HG02840 (cell line): ENCODE measurements at regions not wholly inside any gene's neighbourhood (a gene's known extent, or its start where the extent isn't known, plus 50 kb on each side); places are given as distances from the start of the nearest gene placed in this dataset.
A peak's percentile ranks its signal among the peaks of the same experiment; 100 is the strongest.

Experiments
- ATAC-seq: cut with Tn5 transposase; IDR thresholded peaks from one replicate; pipeline ENCODE4 v1.9.1; 2021; ENCODE audit warnings: mild to moderate bottlenecking, moderate library complexity, moderate number of reproducible peaks; ENCODE audit not compliant: unreplicated experiment, low FRiP score

GRCh38 chr2:12363138-12363537 lies 353.6 kb upstream of the TRIB2 start:
- ATAC-seq: no peak

DNA sequence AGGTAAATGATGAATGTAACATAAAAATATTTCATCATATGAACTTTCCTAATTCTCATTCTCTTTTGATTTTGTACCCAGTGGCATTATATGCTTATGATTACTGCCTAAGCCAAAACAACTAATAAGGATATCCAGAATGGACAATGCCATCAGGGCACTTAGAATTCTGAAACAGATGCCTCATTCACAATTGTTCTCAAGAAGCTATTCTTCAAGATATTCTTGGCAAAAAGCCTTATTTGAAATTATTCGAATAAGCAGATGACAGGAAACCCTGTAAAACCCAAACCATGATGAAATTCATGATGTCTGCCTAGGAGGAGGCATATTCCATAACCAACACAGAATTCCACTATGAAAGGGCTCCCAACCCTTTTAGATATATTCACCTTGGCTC lies 353.2 kb upstream of the TRIB2 start:
- ATAC-seq: no peak

GRCh38 chr2:12369566-12369965 lies 347.2 kb upstream of the TRIB2 start:
- ATAC-seq: no peak

DNA sequence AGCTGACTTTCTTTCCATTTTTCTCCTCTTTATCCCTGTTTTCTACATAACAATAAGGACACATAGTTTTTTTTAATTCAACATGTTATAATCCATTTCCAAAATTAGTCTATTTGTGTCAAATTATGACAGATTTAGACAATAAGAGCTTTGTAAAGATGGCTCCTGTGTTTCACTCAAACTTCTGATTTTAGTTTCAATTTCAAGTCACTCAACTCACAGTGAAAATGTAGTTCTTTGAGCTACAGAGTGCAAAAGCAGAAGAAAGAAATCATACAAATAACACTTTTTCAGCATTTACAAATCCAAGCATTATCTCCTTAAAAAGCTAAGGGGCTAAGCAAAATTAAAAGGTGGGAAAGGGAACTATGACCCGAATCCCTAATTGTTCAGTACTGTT lies 340.7 kb upstream of the TRIB2 start:
- no peak for ATAC-seq

- no peak for ATAC-seq
Measured at GRCh38 chr2:12379143-12379542, 337.6 kb upstream of the TRIB2 start.

DNA sequence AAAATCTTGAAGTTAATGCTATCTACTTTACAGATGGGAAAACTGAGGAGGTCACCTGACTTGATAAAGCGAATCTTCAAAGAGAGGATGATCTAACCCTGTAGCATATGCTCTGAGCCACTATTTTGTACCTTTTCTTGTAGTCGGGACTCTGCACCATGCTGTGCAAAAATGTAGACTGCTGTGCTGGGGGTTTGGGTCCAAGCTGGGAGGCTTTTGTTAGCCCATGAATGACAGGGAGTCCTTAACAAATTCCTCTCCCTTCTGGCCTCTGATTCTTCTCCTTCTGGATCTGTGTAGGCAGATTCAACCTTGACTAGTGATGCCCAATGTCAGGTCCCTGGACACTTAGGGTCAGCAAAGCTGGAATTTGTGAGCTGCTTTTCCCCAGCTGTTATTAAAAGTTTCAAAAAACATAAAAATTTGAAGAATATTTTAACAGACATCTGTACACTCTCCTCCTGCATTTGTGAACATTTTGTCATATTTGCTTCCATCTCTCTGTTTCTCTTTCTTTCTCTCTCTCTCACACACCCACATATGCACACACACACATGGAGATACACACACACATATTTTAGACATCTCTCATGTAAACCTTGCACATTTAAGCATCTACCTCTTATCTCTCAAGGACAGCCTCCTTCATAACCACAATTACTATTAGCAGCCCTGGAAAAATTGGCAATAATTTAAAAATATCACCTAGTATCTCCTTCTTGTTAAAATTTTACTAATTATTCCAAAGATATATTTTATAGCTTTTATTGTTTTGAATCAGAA lies 335.0 kb upstream of the TRIB2 start:
- ATAC-seq: no peak

- no peak for ATAC-seq
Measured at GRCh38 chr2:12382366-12382765, 334.4 kb upstream of the TRIB2 start.

DNA sequence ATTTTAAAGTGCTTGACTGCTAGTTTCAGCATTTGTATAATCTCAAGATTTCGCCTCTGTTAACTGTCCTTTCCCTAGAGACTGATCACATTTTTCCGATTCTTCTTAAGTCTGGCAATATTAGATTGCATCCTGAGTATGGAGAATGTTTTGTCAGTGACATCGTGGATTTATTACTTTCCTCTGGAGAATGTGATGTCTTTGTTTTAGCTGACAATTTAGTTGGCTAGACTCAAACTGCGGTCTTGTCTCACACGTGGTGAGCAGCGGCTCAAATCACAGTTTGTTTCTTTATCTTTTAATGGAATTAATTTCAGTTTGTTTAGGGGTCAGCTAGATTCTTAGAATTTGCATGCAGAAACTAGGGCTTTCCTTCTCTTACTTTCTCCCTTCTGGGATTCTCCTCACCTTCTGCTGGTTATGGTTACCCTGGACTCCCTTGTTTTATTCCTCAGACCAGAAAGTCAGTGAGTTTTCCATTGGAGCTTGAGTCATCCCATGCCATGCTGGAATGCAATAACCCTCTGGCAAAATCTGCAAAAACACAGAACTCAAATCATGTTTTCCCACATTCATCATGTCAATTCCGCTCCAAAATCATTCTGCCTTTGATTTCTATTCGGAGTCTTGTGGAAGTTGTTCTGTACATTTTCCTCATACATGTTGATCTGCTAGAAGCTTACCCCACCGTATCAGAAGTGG lies 327.2 kb upstream of the TRIB2 start:
- no peak for ATAC-seq

DNA sequence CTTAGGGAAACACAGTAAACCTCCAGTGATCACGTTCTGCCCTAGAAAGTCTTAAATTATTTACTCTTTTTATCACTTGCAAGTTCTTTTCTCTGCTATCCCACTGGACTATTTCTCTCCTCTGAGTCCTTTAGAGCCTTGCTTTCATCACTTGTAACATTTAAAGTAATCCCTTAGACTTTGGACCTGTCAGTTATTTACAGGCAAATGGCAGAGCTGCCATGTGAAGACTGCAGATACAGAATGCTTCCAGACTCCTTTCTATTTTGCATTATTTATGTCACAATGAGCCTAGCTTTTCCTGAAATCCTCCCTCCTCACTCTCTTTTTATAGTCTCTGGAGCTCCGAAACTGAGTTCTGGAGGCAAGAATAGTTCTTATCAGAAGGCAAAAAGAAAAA lies 325.6 kb upstream of the TRIB2 start:
- ATAC-seq: no peak

GRCh38 chr2:12396699-12397098 lies 320.0 kb upstream of the TRIB2 start:
- no peak for ATAC-seq

GRCh38 chr2:12397854-12398253 lies 318.9 kb upstream of the TRIB2 start:
- ATAC-seq: no peak

- no peak for ATAC-seq
Measured at GRCh38 chr2:12399240-12399639, 317.5 kb upstream of the TRIB2 start.

- no peak for ATAC-seq
Measured at GRCh38 chr2:12400543-12400942, 316.2 kb upstream of the TRIB2 start.

DNA sequence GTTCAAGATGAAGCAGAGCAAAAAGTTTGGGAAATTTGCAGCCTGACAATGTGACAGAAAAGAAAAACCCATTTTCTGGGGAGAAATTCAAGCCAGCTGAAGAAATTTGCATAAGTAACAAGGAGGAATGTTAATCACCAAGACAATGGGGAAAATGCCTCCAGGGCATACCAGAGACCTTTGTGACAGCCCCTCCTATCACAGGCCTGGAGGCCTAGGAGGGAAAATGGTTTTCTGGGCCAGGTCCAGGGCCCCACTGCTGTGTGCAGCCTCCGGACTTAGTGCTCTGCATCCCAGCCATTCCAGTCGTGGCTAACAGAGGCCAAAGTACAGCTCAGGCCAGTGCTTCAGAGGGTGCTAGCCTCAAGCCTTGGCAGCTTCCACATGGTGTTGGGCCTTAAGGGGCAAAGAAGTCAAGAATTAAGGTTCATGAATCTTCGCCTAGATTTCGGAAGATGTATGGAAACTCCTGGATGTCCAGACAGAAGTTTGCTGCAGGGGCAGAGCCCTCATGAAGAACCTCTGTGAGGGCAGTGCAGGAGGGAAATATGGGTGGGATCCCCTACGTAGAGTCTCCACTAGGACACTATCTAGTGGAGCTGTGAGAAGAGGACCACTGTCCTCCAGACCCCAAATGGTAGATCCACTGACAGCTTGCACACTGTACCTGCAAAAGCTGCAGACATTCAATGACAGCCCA lies 314.1 kb upstream of the TRIB2 start:
- no peak for ATAC-seq

DNA sequence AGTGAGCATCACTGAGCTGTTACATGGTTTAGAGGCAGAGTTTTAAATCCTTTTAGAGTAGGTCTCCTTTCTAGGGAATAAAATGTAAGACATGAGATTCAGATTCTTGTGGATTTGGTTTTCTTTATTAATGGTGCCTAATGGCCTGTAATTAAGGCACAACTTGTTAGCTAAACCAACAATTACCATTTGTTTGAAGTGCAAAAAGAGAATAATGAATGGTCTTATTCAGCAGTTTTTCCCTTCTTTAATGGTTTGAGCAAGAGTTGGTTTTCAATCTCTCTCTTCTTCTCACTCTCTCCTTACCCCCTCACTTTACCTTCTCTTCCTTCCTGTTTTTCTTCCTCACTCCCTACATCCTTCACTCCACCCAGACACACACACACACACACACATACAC lies 312.2 kb upstream of the TRIB2 start:
- ATAC-seq: no peak

DNA sequence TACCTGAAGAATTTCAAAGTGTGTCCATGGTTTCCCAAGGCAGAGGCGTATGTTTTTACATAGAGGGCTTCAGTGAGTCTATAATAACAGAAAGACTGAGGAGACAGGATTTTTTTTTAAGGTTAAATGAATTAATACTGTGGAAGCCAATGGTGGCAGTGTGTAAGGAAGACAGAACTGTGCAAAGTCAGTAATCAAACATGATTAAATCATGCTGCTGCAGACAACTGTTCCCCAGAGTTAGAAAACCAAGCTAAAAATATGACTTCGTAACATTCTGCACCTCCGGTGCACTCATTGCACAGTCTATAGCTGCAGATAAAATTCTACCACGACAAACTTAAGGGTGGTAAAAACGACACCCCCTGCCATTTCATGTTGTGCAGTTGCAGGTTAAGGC lies 309.6 kb upstream of the TRIB2 start:
- ATAC-seq: no peak

DNA sequence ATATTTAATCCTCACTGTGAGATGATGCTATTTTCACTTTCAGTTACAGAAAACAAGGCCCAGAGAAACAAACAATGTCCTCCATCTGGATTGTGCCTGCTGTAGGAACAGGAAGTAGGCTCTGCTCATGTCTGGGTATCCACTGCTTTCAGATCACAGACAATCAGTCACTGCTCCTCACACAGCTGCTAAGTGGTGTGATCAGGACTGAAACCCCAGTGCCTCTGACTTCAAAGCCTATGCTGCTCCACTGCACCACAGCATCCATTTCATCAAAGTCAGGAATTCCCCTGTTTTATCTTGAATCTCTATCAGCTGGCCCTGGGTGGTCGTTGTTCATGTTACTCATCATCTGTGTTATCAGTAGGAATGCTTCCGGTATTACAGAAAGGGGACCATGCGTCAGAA lies 303.8 kb upstream of the TRIB2 start:
- peak; percentile 78 for ATAC-seq

DNA sequence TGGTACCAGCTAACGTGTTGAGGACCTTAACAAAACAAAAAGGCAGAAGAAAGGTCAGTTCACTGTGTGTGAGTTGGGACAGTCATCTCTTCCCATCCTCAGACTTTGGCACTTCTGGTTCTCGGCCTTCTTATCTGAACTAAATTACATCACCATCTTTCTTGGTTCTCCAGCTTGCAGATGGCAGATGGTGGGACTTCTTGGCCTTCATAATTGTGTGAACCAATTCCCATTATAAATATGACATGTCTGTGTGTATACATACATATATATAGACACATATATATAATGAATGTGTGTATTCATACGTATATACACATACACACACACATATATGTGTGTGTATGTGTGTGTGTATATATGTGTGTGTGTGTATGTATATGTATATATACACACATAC lies 301.2 kb upstream of the TRIB2 start:
- ATAC-seq: no peak

GRCh38 chr2:12416600-12416999 lies 300.1 kb upstream of the TRIB2 start:
- no peak for ATAC-seq

GRCh38 chr2:12417786-12418185 lies 298.9 kb upstream of the TRIB2 start:
- ATAC-seq: no peak

DNA sequence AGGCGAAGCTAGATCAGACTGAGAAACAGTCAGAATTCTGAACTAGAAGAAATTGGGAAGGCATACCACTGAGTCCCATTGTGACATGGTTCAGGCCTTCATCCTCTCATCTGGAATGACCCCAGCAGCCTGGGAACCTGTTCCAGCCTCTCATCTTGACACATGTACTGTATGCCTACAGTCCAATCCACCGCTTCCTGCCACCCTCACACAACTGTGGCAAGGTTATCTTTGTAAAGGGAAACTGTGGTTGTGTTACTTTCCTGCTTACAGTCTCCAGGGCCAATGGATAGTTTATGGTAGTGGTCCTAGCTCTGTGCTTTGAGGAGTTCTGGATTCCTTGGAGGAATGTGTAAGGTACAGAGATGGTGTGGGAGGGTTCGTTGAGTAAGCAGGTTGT lies 296.9 kb upstream of the TRIB2 start:
- ATAC-seq: no peak

- ATAC-seq: no peak
Measured at GRCh38 chr2:12421046-12421445, 295.7 kb upstream of the TRIB2 start.
